ENCODE measurements at regions not wholly inside any gene's neighbourhood (a gene's known extent, or its start where the extent isn't known, plus 50 kb on each side); places are given as distances from the start of the nearest gene placed in this dataset.
A peak's percentile ranks its signal among the peaks of the same experiment; 100 is the strongest.

GRCh38 chr20:29687438-29687837, 1570.0 kb upstream of the DEFB115 start:
- H3K4me1 ChIP-seq (ENCODE audit: control insufficient read depth in 4 of 4, insufficient read depth in 4 of 4, low read length in 3 of 4) = peaks cover 0 to 5% (median 0%) of the 10 kb centered on the region in 4 donors
- no peak overlapping the region for H3K27ac ChIP-seq (ENCODE audit: low read depth in 1 of 2, low read length in 2 of 2)
- H3K9me3 ChIP-seq (ENCODE audit: control insufficient read depth in 4 of 4, low read length in 3 of 4) = no peaks in the 10 kb centered on the region
- H3K27me3 ChIP-seq (ENCODE audit: control insufficient read depth in 4 of 4, insufficient read depth in 4 of 4, low read length in 3 of 4) = no peaks in the 10 kb centered on the region
- no peak overlapping the region for H3K9ac ChIP-seq (ENCODE audit: low read depth in 1 of 2, low read length in 2 of 2)
- no peak overlapping the region for H3K4me3 ChIP-seq (ENCODE audit: low read depth in 1 of 3, low read length in 3 of 3)
- TF ChIP-seq NR2F2 (IDR thresholded peaks at IDR 0.05) (no peak), RXRA (IDR thresholded peaks at IDR 0.05) (no peak), SP1 (IDR thresholded peaks at IDR 0.05) (no peak), FOXA2 (IDR thresholded peaks at IDR 0.05) (no peak), FOXA1 (IDR thresholded peaks at IDR 0.05) (no peak), YY1 (IDR thresholded peaks at IDR 0.05) (no peak), CTCF (IDR thresholded peaks at IDR 0.05; ENCODE audit: low read depth, low read length, missing input control) (no peak), JUND (IDR thresholded peaks at IDR 0.05) (no peak), EGR1 (IDR thresholded peaks at IDR 0.05; ENCODE audit: low read depth in 2 of 2) (no peak), RAD21 (IDR thresholded peaks at IDR 0.05) (no peak), REST (IDR thresholded peaks at IDR 0.05) (no peak), TAF1 (conservative IDR thresholded peaks at IDR 0.05) (no peak), ZBTB33 (IDR thresholded peaks at IDR 0.05) (no peak), HNF4G (IDR thresholded peaks at IDR 0.05) (no peak), GABPA (IDR thresholded peaks at IDR 0.05 in 1 of 2, conservative IDR thresholded peaks at IDR 0.05 in 1 of 2) (no peak)
- 79% methylated on average over 14 of the region's 14 CpGs for WGBS
- DNase-seq (ENCODE audit: low spot score) = no peak
- H3K36me3 ChIP-seq (ENCODE audit: control insufficient read depth in 4 of 4, insufficient read depth in 3 of 4, low read depth in 1 of 4, low read length in 3 of 4) = no peaks in the 10 kb centered on the region

GRCh38 chr20:29689411-29690225, 1567.8 kb upstream of the DEFB115 start:
- WGBS = 54% methylated on average over 48 of the region's 48 CpGs
- H3K27me3 ChIP-seq (ENCODE audit: control insufficient read depth in 4 of 4, insufficient read depth in 4 of 4, low read length in 3 of 4) = no peaks in the 10 kb centered on the region
- DNase-seq (ENCODE audit: low spot score) = peak; percentile 39
- H3K9me3 ChIP-seq (ENCODE audit: control insufficient read depth in 4 of 4, low read length in 3 of 4) = no peaks in the 10 kb centered on the region
- no peak overlapping the region for H3K27ac ChIP-seq (ENCODE audit: low read depth in 1 of 2, low read length in 2 of 2)
- peaks cover 0 to 5% (median 0%) of the 10 kb centered on the region in 4 donors for H3K4me1 ChIP-seq (ENCODE audit: control insufficient read depth in 4 of 4, insufficient read depth in 4 of 4, low read length in 3 of 4)
- H3K9ac ChIP-seq (ENCODE audit: low read depth in 1 of 2, low read length in 2 of 2) = no peak overlapping the region
- no peak overlapping the region for H3K4me3 ChIP-seq (ENCODE audit: low read depth in 1 of 3, low read length in 3 of 3)
- H3K36me3 ChIP-seq (ENCODE audit: control insufficient read depth in 4 of 4, insufficient read depth in 3 of 4, low read depth in 1 of 4, low read length in 3 of 4) = no peaks in the 10 kb centered on the region
- no peak for TF ChIP-seq FOXA1 (IDR thresholded peaks at IDR 0.05)
- no peak for TF ChIP-seq ATF3 (IDR thresholded peaks at IDR 0.05)
- no peak for TF ChIP-seq ZBTB33 (IDR thresholded peaks at IDR 0.05)
- no peak for TF ChIP-seq FOXA2 (IDR thresholded peaks at IDR 0.05)
- no peak for TF ChIP-seq RXRA (IDR thresholded peaks at IDR 0.05)
- no peak for TF ChIP-seq SP1 (IDR thresholded peaks at IDR 0.05)
- no peak for TF ChIP-seq GABPA (IDR thresholded peaks at IDR 0.05 in 1 of 2, conservative IDR thresholded peaks at IDR 0.05 in 1 of 2)
- no peak for TF ChIP-seq JUND (IDR thresholded peaks at IDR 0.05)
- TF ChIP-seq RAD21 (IDR thresholded peaks at IDR 0.05) = no peak
- TF ChIP-seq CTCF (IDR thresholded peaks at IDR 0.05; ENCODE audit: low read depth, low read length, missing input control) = no peak
- no peak for TF ChIP-seq MAX (IDR thresholded peaks at IDR 0.05)
- TF ChIP-seq YY1 (IDR thresholded peaks at IDR 0.05) = no peak
- no peak for TF ChIP-seq NR2F2 (IDR thresholded peaks at IDR 0.05)

All from liver (tissue), 8 donors.